ENCODE measurements at regions not wholly inside any gene's neighbourhood (a gene's known extent, or its start where the extent isn't known, plus 50 kb on each side); places are given as distances from the start of the nearest gene placed in this dataset.
A peak's percentile ranks its signal among the peaks of the same experiment; 100 is the strongest.
"Not testable (repeated sequence)": the region's sequence is repeated elsewhere in the genome, so short reads cannot be mapped to it uniquely, and the experiment has no call there.

GRCh38 chr17:47066841-47067682 is 88.0 kb upstream of the RPRML start:
- DNase-seq (ENCODE audit: low read depth, low spot score), result peak; percentile 94

GRCh38 chr17:47066095-47066494 is 87.0 kb upstream of the RPRML start:
- peak; percentile 9 for DNase-seq (ENCODE audit: low read depth, low spot score)
- in situ Hi-C loops (cut with HindIII; ENCODE audit: low pct_unique_long_range_greater_than_20kb, low sequenced_read_pairs), result no loop called here

More at GRCh38 chr17:47066841-47067682, 88.0 kb upstream of the RPRML start:
- in situ Hi-C loops (cut with HindIII; ENCODE audit: low pct_unique_long_range_greater_than_20kb, low sequenced_read_pairs), result no loop called here

GRCh38 chr17:47064684-47065083 is 85.6 kb upstream of the RPRML start:
- in situ Hi-C loops (cut with HindIII; ENCODE audit: low pct_unique_long_range_greater_than_20kb, low sequenced_read_pairs), result no loop called here
- DNase-seq (ENCODE audit: low read depth, low spot score), result no peak

DNA sequence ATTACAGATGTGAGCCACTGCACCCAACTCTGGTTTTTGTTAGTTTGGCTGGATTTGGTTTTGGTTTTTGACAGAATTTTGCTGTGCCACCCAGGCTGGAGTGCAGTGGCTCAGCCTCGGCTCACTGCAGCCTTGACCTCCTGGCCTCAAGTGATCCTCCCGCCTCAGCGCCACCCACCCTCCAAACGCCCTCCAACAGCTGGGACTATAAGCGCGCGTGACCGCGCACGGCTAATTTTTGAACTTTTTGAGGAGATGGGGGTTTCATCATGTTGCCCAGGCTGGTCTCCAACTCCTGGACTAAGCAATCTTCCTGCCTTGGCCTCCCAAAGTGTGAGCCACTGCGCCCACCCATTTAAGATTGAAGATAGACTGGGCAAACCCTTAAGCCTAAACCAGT is 84.4 kb upstream of the RPRML start:
- in situ Hi-C loops (cut with HindIII; ENCODE audit: low pct_unique_long_range_greater_than_20kb, low sequenced_read_pairs), result no loop called here
- no peak for DNase-seq (ENCODE audit: low read depth, low spot score)

GRCh38 chr17:47062851-47063250 is 83.8 kb upstream of the RPRML start:
- in situ Hi-C loops (cut with HindIII; ENCODE audit: low pct_unique_long_range_greater_than_20kb, low sequenced_read_pairs); DNase-seq (ENCODE audit: low read depth, low spot score): not testable (repeated sequence)

DNA sequence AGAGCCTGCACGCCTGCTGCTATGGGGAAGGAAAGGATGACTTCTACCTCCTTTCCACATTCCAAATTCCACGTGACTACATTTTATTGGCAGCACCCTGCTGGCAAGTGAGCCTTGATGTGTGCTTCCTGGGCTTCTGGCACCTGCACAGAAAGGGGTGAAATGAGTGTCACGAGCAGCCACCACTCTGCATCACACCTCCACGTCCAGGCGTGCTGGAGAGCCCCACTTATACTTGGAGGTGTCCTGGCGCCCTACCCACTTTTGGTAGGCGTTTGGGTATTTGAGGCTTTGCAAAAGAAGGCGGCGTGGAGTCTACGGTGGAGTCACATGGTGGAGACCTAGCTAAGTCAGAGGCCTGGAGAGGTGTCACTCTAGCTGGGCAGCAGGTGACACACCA is 81.0 kb upstream of the RPRML start:
- in situ Hi-C loops (cut with HindIII; ENCODE audit: low pct_unique_long_range_greater_than_20kb, low sequenced_read_pairs), result not testable (repeated sequence)

DNA sequence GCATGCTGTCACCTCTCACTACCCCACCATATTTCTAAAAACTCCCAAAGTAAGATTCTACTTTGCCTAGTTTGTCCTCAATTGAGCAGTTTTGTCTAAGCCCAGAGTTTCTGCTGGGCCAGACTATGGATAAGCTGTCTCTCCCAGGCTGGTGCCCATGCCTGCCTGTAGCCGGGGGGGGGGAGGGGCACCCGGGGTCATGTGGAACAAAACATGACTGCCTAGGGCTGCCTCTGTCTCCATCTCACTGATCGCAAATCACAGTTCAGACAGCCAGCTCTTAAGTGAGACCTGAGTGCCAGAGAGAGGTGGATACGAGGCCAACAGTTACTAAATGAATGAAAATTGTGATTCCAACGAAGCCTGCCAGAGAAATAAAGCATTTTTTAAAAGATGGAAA is 78.8 kb upstream of the RPRML start:
- no peak for DNase-seq (ENCODE audit: low read depth, low spot score)
- in situ Hi-C loops (cut with HindIII; ENCODE audit: low pct_unique_long_range_greater_than_20kb, low sequenced_read_pairs), result no loop called here

More for the DNA sequence above, 81.0 kb upstream of the RPRML start:
- DNase-seq (ENCODE audit: low read depth, low spot score), result not testable (repeated sequence)

DNA sequence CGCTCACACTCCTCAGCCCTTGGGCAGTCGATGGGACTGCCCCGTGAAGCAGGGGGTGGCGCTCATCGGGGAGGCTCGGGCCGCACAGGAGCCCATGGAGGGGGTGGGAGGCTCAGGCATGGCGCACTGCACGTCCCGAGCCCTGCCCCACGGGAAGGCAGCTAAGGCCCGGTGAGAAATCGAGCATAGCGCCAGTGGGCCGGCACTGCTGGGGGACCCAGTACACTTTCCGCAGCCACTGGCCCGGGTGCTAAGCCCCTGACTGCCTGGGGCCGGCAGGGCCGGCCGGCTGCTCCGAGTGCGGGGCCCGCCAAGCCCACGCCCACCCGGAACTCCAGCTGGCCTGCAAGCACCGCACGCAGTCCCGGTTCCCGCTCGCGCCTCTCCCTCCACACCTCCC is 78.2 kb upstream of the RPRML start:
- in situ Hi-C loops (cut with HindIII; ENCODE audit: low pct_unique_long_range_greater_than_20kb, low sequenced_read_pairs); DNase-seq (ENCODE audit: low read depth, low spot score): not testable (repeated sequence)

DNA sequence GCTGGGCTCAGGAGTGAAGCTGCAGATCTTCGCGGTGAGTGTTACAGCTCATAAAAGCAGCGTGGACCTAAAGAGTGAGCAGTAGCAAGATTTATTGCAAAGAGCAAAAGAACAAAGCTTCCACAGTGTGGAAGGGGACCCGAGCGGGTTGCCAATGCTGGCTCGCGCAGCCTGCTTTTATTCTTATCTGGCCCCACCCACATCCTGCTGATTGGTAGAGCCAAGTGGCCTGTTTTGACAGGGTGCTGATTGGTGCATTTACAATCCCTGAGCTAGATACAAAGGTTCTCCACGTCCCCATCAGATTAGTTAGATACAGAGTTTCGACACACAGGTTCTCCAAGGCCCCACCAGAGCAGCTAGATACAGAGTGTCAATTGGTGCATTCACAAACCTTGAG is 77.6 kb upstream of the RPRML start:
- DNase-seq (ENCODE audit: low read depth, low spot score); in situ Hi-C loops (cut with HindIII; ENCODE audit: low pct_unique_long_range_greater_than_20kb, low sequenced_read_pairs): not testable (repeated sequence)
